ENCODE measurements at regions not wholly inside any gene's neighbourhood (a gene's known extent, or its start where the extent isn't known, plus 50 kb on each side); places are given as distances from the start of the nearest gene placed in this dataset.

GRCh38 chr1:62917314-62917713 lies 133.4 kb downstream of the ATG4C start:
- TF ChIP-seq POLR2A (IDR thresholded peaks at IDR 0.05) (no peak), CTCF (IDR thresholded peaks at IDR 0.05) (no peak)
- H3K27ac ChIP-seq: no peak overlapping the region
- H3K27me3 ChIP-seq: no peaks in the 10 kb centered on the region
- intact Hi-C loops (cut with DNase I): no loop called here
- no peaks in the 10 kb centered on the region for H3K4me1 ChIP-seq (replicated peaks in 1 of 2)
- H3K36me3 ChIP-seq (replicated peaks in 1 of 2): no peaks in the 10 kb centered on the region
- no peaks in the 10 kb centered on the region for H3K9me3 ChIP-seq (replicated peaks in 1 of 3)
- 87 to 89% (median 88%) methylated on average over 5 of the region's 5 CpGs for WGBS, 4 donors
- no peak for DNase-seq
- H3K4me3 ChIP-seq: no peak overlapping the region

DNA sequence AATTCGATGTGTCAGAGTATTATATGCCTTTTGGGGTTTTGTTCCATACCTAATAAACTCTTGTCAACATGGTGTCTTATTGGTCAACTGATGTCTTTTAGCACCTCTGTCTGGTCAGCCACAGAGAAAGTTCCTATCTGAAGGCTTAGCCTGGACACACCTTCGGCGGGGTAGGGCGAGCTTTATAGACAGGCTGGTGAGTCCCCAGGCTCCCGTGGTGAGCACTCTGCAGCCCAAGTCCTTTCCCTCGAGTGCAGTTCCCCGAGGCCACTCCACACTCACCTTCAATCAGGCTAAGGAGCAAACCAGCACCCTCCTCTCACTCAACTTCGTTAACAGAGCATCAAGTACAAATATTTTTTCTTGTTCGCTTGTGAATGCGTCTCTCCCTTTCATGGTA lies 133.9 kb downstream of the ATG4C start:
- intact Hi-C loops (cut with DNase I): no loop called here
- Histone ChIP-seq H3K4me1 (replicated peaks in 1 of 2) (no peaks in the 10 kb centered on the region), H3K4me3 (no peak overlapping the region), H3K36me3 (replicated peaks in 1 of 2) (no peaks in the 10 kb centered on the region), H3K27me3 (no peaks in the 10 kb centered on the region), H3K27ac (no peak overlapping the region), H3K9me3 (replicated peaks in 1 of 3) (no peaks in the 10 kb centered on the region)
- DNase-seq: no peak
- TF ChIP-seq POLR2A (IDR thresholded peaks at IDR 0.05) (no peak), CTCF (IDR thresholded peaks at IDR 0.05) (no peak)
- WGBS, 4 donors: 54 to 68% (median 57%) methylated on average over 10 of the region's 10 CpGs

GRCh38 chr1:62918700-62919099 lies 134.8 kb downstream of the ATG4C start:
- Histone ChIP-seq H3K27me3 (no peaks in the 10 kb centered on the region), H3K27ac (no peak overlapping the region), H3K36me3 (replicated peaks in 1 of 2) (no peaks in the 10 kb centered on the region), H3K4me3 (no peak overlapping the region), H3K9me3 (replicated peaks in 1 of 3) (no peaks in the 10 kb centered on the region), H3K4me1 (replicated peaks in 1 of 2) (no peaks in the 10 kb centered on the region)
- TF ChIP-seq POLR2A (IDR thresholded peaks at IDR 0.05) (no peak), CTCF (IDR thresholded peaks at IDR 0.05) (no peak)
- DNase-seq: no peak
- 69 to 72% (median 71%) methylated on average over 3 of the region's 3 CpGs for WGBS, 4 donors
- intact Hi-C loops (cut with DNase I): no loop called here

- no peak for TF ChIP-seq POLR2A (IDR thresholded peaks at IDR 0.05)
- no peak for TF ChIP-seq CTCF (IDR thresholded peaks at IDR 0.05)
- Histone ChIP-seq H3K4me3 (no peak overlapping the region), H3K4me1 (replicated peaks in 1 of 2) (no peaks in the 10 kb centered on the region), H3K36me3 (replicated peaks in 1 of 2) (no peaks in the 10 kb centered on the region), H3K27me3 (peaks cover 9% of the 10 kb centered on the region), H3K9me3 (replicated peaks in 1 of 3) (no peaks in the 10 kb centered on the region), H3K27ac (no peak overlapping the region)
- DNase-seq: no peak
- 42 to 81% (median 71%) methylated on average over 1 of the region's 1 CpG for WGBS, 4 donors
- intact Hi-C loops (cut with DNase I): no loop called here
Measured at GRCh38 chr1:62922006-62922405, 138.1 kb downstream of the ATG4C start.

All from adrenal gland (tissue), 9 donors.